ENCODE measurements at regions not wholly inside any gene's neighbourhood (a gene's known extent, or its start where the extent isn't known, plus 50 kb on each side); places are given as distances from the start of the nearest gene placed in this dataset.

- no peak for TF ChIP-seq POLR2A (IDR thresholded peaks at IDR 0.05)
- TF ChIP-seq, protein P1, sequence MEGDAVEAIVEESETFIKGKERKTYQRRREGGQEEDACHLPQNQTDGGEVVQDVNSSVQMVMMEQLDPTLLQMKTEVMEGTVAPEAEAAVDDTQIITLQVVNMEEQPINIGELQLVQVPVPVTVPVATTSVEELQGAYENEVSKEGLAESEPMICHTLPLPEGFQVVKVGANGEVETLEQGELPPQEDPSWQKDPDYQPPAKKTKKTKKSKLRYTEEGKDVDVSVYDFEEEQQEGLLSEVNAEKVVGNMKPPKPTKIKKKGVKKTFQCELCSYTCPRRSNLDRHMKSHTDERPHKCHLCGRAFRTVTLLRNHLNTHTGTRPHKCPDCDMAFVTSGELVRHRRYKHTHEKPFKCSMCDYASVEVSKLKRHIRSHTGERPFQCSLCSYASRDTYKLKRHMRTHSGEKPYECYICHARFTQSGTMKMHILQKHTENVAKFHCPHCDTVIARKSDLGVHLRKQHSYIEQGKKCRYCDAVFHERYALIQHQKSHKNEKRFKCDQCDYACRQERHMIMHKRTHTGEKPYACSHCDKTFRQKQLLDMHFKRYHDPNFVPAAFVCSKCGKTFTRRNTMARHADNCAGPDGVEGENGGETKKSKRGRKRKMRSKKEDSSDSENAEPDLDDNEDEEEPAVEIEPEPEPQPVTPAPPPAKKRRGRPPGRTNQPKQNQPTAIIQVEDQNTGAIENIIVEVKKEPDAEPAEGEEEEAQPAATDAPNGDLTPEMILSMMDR (IDR thresholded peaks at IDR 0.05) = no peak
These were observed 123.0 kb downstream of the FAM181B start for GRCh38 chr11:82610671-82611070.

Data from Peyer's patch (tissue), 4 donors.